GM23338 (cell line): ENCODE measurements at regions not wholly inside any gene's neighbourhood (a gene's known extent, or its start where the extent isn't known, plus 50 kb on each side); places are given as distances from the start of the nearest gene placed in this dataset.
"Not testable (repeated sequence)": the region's sequence is repeated elsewhere in the genome, so short reads cannot be mapped to it uniquely, and the experiment has no call there.

Experiments
- ATAC-seq: fragments of 200-7000 bp; cut with Tn5 transposase; 3 replicates; pipeline ENCODE4 v1.9.1; 2020
- DNase-seq: peaks from one replicate; pipeline ENCODE4 v3.0.0-alpha.2; 2015; ENCODE audit warnings: low spot score
- H2AFZ ChIP-seq: fragments of 200-600 bp; sonication (generic); 2 replicates; pipeline ENCODE4 v1.8.0; 2016; ENCODE audit warnings: antibody characterized with exemption, mild to moderate bottlenecking, moderate library complexity
- H3F3A ChIP-seq: fragments of 200-600 bp; sonication (generic); replicated peaks from 2 replicates; pipeline ENCODE4 v1.8.0; 2017; ENCODE audit warnings: antibody characterized with exemption, mixed run types, low read depth
- H3K27ac ChIP-seq: fragments of 200-600 bp; sonication (generic); 2 replicates; pipeline ENCODE4 v1.6.1; 2016; ENCODE audit warnings: low read depth
- H3K27me3 ChIP-seq: fragments of 200-600 bp; sonication (generic); 2 replicates; pipeline ENCODE4 v1.8.0; 2016; ENCODE audit warnings: mild to moderate bottlenecking, mixed run types, moderate library complexity; ENCODE audit not compliant: insufficient read depth
- H3K36me3 ChIP-seq: fragments of 200-600 bp; sonication (generic); 2 replicates; pipeline ENCODE4 v1.8.0; 2016; ENCODE audit warnings: mild to moderate bottlenecking; ENCODE audit not compliant: insufficient read depth
- H3K4me1 ChIP-seq: fragments of 200-600 bp; sonication (generic); 2 replicates; pipeline ENCODE4 v1.8.0; 2016; ENCODE audit warnings: mild to moderate bottlenecking, moderate library complexity; ENCODE audit not compliant: insufficient read depth
- H3K4me2 ChIP-seq: fragments of 200-600 bp; sonication (generic); 2 replicates; pipeline ENCODE4 v1.7.1; 2017; ENCODE audit warnings: mixed run types
- H3K4me3 ChIP-seq: fragments of 200-600 bp; sonication (generic); 2 replicates; pipeline ENCODE4 v1.6.1; 2016; ENCODE audit warnings: mixed run types
- H3K79me2 ChIP-seq: fragments of 200-600 bp; sonication (generic); replicated peaks from 2 replicates; pipeline ENCODE4 v1.8.0; 2017; ENCODE audit warnings: mild to moderate bottlenecking; ENCODE audit not compliant: insufficient read depth
- H3K9me2 ChIP-seq: fragments of 200-600 bp; sonication (generic); 2 replicates; pipeline ENCODE4 v1.8.0; 2017; ENCODE audit not compliant: insufficient read depth
- H4K20me1 ChIP-seq: fragments of 200-600 bp; sonication (generic); replicated peaks from 2 replicates; pipeline ENCODE4 v1.8.0; 2017; ENCODE audit warnings: mild to moderate bottlenecking; ENCODE audit not compliant: insufficient read depth
- H3K27ac Mint-ChIP-seq: 2 replicates; pipeline ENCODE4 v1.8.0; 2020; ENCODE audit warnings: inconsistent platforms, mild to moderate bottlenecking, moderate library complexity, mixed read lengths
- H3K27me3 Mint-ChIP-seq: 3 replicates; pipeline ENCODE4 v1.8.0; 2022; ENCODE audit warnings: low read depth, mild to moderate bottlenecking, moderate library complexity, mixed read lengths, inconsistent platforms; ENCODE audit not compliant: insufficient read depth, poor library complexity
- H3K36me3 Mint-ChIP-seq: 3 replicates; pipeline ENCODE4 v1.8.0; 2021; ENCODE audit warnings: low read depth, mild to moderate bottlenecking, inconsistent platforms, moderate library complexity, mixed read lengths
- H3K4me1 Mint-ChIP-seq: 3 replicates; pipeline ENCODE4 v1.8.0; 2020; ENCODE audit warnings: mild to moderate bottlenecking, inconsistent platforms, mixed read lengths
- H3K4me3 Mint-ChIP-seq: 3 replicates; pipeline ENCODE4 v1.8.0; 2021; ENCODE audit warnings: moderate library complexity, mild to moderate bottlenecking, inconsistent platforms, mixed read lengths
- H3K9me3 Mint-ChIP-seq: 3 replicates; pipeline ENCODE4 v1.8.0; 2020; ENCODE audit warnings: moderate library complexity, mild to moderate bottlenecking, inconsistent platforms, mixed read lengths
- CREB1 ChIP-seq: fragments of 250-450 bp; sonication (Bioruptor Pico); IDR thresholded peaks from 2 replicates; pipeline ENCODE4 v1.5.0; 2020; ENCODE audit warnings: low read depth, mild to moderate bottlenecking, moderate library complexity
- EZH2 ChIP-seq: fragments of 200-600 bp; sonication (generic); IDR thresholded peaks from one replicate; pipeline ENCODE4 v1.8.0; 2017; ENCODE audit warnings: antibody characterized with exemption, mild to moderate bottlenecking, low read depth; ENCODE audit not compliant: unreplicated experiment
- EZH2phosphoT487 ChIP-seq: fragments of 200-600 bp; sonication (generic); IDR thresholded peaks from one replicate; pipeline ENCODE4 v1.8.1; 2018; ENCODE audit warnings: antibody characterized with exemption; ENCODE audit not compliant: unreplicated experiment
- JUNB ChIP-seq: IDR thresholded peaks from one replicate; pipeline ENCODE4 v1.6.1; 2016; ENCODE audit warnings: antibody characterized with exemption; ENCODE audit not compliant: unreplicated experiment
- NANOG ChIP-seq: IDR thresholded peaks from 2 replicates; pipeline ENCODE4 v1.6.1; 2016; ENCODE audit warnings: antibody characterized with exemption, borderline replicate concordance
- POLR2AphosphoS5 ChIP-seq: IDR thresholded peaks from 2 replicates; pipeline ENCODE4 v1.6.1; 2016; ENCODE audit warnings: antibody characterized with exemption, low read depth
- STAT1 ChIP-seq: IDR thresholded peaks from one replicate; pipeline ENCODE4 v1.6.1; 2016; ENCODE audit warnings: antibody characterized with exemption; ENCODE audit not compliant: unreplicated experiment
- ZNF462 ChIP-seq: fragments of 250-450 bp; sonication (Bioruptor Pico); IDR thresholded peaks from 2 replicates; pipeline ENCODE4 v1.5.0; 2020; ENCODE audit warnings: mild to moderate bottlenecking, moderate library complexity

GRCh38 chr4:73329300-73329699 is 70.7 kb upstream of the ANKRD17 start (continued):
- no peak for TF ChIP-seq ZNF462
- no peak for TF ChIP-seq JUNB
- TF ChIP-seq EZH2phosphoT487: no peak
- TF ChIP-seq CREB1: no peak
- TF ChIP-seq STAT1: no peak
- no peak for TF ChIP-seq NANOG
- TF ChIP-seq EZH2: no peak
- no peak for TF ChIP-seq POLR2AphosphoS5

- not testable (repeated sequence) for H3K9me2 ChIP-seq, H3K79me2 ChIP-seq, H3K4me3 ChIP-seq, ATAC-seq, H3F3A ChIP-seq, H3K36me3 ChIP-seq, H4K20me1 ChIP-seq, H3K27ac Mint-ChIP-seq, H3K4me1 ChIP-seq, H3K4me1 Mint-ChIP-seq, H3K27me3 Mint-ChIP-seq, H3K4me2 ChIP-seq, H3K27me3 ChIP-seq, H3K27ac ChIP-seq, H2AFZ ChIP-seq, H3K4me3 Mint-ChIP-seq, DNase-seq
- peaks cover 29% of the 10 kb centered on the region for H3K36me3 Mint-ChIP-seq
- peaks cover 44% of the 10 kb centered on the region for H3K9me3 Mint-ChIP-seq
Measured at GRCh38 chr4:73325776-73326175, 67.2 kb upstream of the ANKRD17 start.
